ACC112 (cell line): ENCODE measurements at regions not wholly inside any gene's neighbourhood (a gene's known extent, or its start where the extent isn't known, plus 50 kb on each side); places are given as distances from the start of the nearest gene placed in this dataset.

Experiments used
- H2AFZ ChIP-seq: fragments of 200-600 bp; sonication (generic); one replicate; pipeline ENCODE4 v1.6.0; 2017; ENCODE audit warnings: antibody characterized with exemption, low read length; ENCODE audit not compliant: unreplicated experiment
- H3K27ac ChIP-seq: fragments of 200-600 bp; sonication (generic); 2 replicates; pipeline ENCODE4 v1.5.1; 2014; ENCODE audit warnings: low read depth, mild to moderate bottlenecking, antibody characterized with exemption, low read length, moderate library complexity
- H3K27me3 ChIP-seq: fragments of 200-600 bp; sonication (generic); 2 replicates; pipeline ENCODE4 v1.6.1; 2014; ENCODE audit warnings: mild to moderate bottlenecking, antibody characterized with exemption, low read length, moderate library complexity, mixed read lengths; ENCODE audit not compliant: insufficient read depth
- H3K36me3 ChIP-seq: fragments of 200-600 bp; sonication (generic); 2 replicates; pipeline ENCODE4 v1.6.1; 2016; ENCODE audit warnings: mild to moderate bottlenecking, antibody characterized with exemption, low read length, moderate library complexity, mixed read lengths; ENCODE audit not compliant: insufficient read depth
- H3K4me1 ChIP-seq: fragments of 200-600 bp; sonication (generic); one replicate; pipeline ENCODE4 v1.6.1; 2016; ENCODE audit warnings: low read length, mixed read lengths; ENCODE audit not compliant: insufficient read depth, unreplicated experiment, control insufficient read depth
- H3K4me3 ChIP-seq: fragments of 200-600 bp; sonication (generic); 2 replicates; pipeline ENCODE4 v1.5.1; 2014; ENCODE audit warnings: mild to moderate bottlenecking, low read depth, low read length
- H3K79me2 ChIP-seq: fragments of 200-600 bp; sonication (generic); one replicate; pipeline ENCODE4 v1.6.0; 2016; ENCODE audit warnings: low read length; ENCODE audit not compliant: control insufficient read depth, unreplicated experiment, insufficient read depth

DNA sequence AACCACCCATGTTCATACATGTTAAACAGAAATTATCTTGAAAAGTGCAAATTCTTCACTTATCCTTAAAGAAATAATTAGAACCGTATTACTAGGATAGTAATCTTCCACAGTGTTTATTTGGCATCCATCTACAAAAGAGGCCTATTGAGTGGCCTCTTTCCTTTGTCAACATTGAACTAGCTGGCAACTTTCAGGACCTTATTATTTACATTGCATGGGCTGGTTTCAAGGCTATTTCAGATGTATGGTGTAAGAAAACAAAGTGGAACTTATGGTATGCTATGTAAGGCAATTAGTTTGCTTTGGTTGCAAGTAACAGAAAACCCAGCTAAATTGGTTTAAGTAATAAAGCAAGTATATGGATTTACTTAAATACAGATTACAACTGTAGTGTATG, 324.6 kb downstream of the RBM43 start:
- Histone ChIP-seq H2AFZ (no peak overlapping the region), H3K27me3 (no peaks in the 10 kb centered on the region), H3K4me1 (no peaks in the 10 kb centered on the region), H3K36me3 (no peaks in the 10 kb centered on the region), H3K27ac (no peak overlapping the region), H3K4me3 (no peak overlapping the region), H3K79me2 (no peaks in the 10 kb centered on the region)

DNA sequence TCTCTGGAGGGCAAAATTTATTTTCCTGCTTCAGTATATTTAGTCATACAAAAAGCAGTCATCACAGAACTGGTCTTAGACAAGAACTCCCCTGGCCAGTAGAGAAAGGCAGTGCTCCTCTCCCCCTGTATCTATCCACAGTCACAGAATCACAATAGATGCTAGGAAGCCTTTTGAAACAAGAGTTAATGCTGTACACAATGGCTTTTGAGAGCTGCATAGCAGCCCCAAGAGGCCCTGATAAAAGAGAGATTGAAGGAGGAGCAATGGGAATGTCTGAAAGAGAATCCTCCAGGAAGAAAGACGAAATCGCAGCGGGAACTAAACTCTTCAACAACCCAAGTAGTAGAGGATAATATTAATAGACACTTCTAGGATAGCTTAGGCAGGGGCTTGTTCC, 330.2 kb downstream of the RBM43 start:
- no peaks in the 10 kb centered on the region for H3K27me3 ChIP-seq
- no peak overlapping the region for H3K4me3 ChIP-seq
- H2AFZ ChIP-seq: no peak overlapping the region
- no peaks in the 10 kb centered on the region for H3K79me2 ChIP-seq
- H3K36me3 ChIP-seq: no peaks in the 10 kb centered on the region
- H3K4me1 ChIP-seq: no peaks in the 10 kb centered on the region
- no peak overlapping the region for H3K27ac ChIP-seq

DNA sequence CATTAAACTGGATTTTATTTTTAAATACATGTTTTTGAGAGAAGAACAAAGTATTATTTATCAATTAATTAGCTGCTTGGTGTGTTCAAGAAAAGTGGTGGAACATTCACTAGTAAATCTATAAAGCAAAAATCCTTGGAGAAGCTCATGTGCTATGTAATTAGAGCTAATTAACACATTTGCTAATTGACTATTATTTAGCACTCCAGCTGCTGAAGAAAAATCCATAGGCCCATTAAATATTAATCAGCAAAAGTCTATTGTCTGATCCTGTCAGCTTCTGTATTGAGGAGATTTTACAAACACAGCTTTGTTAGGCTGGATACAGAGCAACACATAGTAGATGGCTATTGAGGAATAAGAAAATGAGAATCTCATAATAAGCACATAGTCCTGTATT, 336.1 kb downstream of the RBM43 start:
- Histone ChIP-seq H3K4me1 (no peaks in the 10 kb centered on the region), H2AFZ (no peak overlapping the region), H3K27ac (no peak overlapping the region), H3K36me3 (no peaks in the 10 kb centered on the region), H3K4me3 (no peak overlapping the region), H3K79me2 (no peaks in the 10 kb centered on the region), H3K27me3 (no peaks in the 10 kb centered on the region)

DNA sequence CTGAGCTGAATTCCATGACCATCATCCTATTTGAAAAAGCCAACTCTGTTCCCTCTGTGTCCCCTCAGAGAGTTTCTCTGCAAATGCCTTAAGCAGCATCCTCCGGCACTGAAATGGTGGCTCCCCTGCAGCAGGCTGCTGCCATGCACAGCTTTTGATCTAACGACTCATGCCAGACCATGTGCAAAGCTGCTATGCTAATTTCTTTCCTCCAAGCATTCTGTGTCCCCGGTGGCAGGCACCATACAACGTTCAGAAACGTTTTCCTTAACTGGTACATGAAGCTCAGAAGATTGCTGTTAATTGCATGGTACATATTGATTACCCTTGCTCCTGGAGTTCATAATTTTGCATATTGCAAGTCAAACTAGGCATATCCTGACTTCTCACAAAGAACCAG, 336.8 kb downstream of the RBM43 start:
- no peaks in the 10 kb centered on the region for H3K79me2 ChIP-seq
- H3K27ac ChIP-seq: no peak overlapping the region
- H3K27me3 ChIP-seq: no peaks in the 10 kb centered on the region
- no peaks in the 10 kb centered on the region for H3K36me3 ChIP-seq
- H2AFZ ChIP-seq: no peak overlapping the region
- no peak overlapping the region for H3K4me3 ChIP-seq
- H3K4me1 ChIP-seq: no peaks in the 10 kb centered on the region

DNA sequence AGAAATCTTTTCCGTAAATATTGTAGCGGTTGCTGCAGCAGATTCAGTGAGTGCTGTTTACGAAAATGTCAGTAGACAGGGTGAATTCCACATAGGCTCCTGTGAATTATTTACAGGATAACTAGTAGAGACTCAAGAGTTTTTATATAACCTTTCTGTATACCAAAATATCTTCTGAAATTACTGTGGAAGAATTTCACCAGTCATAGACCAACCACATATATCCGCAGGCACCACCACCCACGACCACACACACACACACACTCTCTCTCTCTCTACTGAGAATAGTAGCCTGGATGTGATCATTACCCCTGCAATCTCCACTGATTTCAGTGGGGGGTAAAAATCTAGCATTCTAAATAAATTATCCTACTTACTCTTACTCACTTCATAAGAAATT, 341.8 kb downstream of the RBM43 start:
- no peaks in the 10 kb centered on the region for H3K36me3 ChIP-seq
- no peaks in the 10 kb centered on the region for H3K79me2 ChIP-seq
- H3K27ac ChIP-seq: no peak overlapping the region
- H2AFZ ChIP-seq: no peak overlapping the region
- no peaks in the 10 kb centered on the region for H3K27me3 ChIP-seq
- no peaks in the 10 kb centered on the region for H3K4me1 ChIP-seq
- H3K4me3 ChIP-seq: no peak overlapping the region

DNA sequence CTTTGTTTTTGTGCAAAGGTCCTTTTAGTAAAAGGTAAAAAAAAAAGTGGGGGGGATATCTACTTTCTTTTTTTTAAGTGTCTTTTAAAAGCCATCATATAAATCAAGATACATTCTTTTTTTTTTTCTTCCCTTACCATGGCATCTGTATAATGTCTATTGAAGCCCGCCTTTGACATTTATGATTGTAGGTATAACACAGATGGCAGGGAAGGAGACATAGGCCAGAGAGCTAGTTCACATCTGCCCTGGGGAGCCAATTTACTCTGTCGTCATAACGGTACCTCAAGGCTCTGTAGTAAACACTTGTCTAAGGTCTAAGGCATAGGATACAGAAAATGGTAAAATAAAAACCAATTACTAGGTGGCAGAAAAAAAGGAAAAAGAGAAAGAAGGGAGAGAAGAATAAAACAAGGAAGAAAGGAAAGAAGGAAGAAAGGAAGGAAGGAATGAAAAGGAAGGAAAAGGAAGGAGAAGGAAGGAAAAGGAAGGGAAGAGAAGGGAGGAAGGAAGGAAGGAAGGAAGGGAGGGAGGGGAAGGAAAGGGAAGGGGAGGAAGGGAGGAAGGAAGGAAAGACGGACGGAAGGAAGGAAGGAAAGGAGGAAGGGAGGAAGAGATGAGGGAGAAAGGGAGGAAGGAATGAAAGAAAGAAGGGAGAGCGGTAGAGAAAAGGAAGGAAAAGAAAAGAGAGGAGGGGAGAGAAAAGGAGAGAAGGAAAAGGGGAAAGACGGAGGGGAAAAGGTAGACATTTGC, 343.5 kb downstream of the RBM43 start:
- Histone ChIP-seq H2AFZ (no peak overlapping the region), H3K4me1 (no peaks in the 10 kb centered on the region), H3K27ac (no peak overlapping the region), H3K79me2 (no peaks in the 10 kb centered on the region), H3K36me3 (no peaks in the 10 kb centered on the region), H3K27me3 (no peaks in the 10 kb centered on the region), H3K4me3 (no peak overlapping the region)

DNA sequence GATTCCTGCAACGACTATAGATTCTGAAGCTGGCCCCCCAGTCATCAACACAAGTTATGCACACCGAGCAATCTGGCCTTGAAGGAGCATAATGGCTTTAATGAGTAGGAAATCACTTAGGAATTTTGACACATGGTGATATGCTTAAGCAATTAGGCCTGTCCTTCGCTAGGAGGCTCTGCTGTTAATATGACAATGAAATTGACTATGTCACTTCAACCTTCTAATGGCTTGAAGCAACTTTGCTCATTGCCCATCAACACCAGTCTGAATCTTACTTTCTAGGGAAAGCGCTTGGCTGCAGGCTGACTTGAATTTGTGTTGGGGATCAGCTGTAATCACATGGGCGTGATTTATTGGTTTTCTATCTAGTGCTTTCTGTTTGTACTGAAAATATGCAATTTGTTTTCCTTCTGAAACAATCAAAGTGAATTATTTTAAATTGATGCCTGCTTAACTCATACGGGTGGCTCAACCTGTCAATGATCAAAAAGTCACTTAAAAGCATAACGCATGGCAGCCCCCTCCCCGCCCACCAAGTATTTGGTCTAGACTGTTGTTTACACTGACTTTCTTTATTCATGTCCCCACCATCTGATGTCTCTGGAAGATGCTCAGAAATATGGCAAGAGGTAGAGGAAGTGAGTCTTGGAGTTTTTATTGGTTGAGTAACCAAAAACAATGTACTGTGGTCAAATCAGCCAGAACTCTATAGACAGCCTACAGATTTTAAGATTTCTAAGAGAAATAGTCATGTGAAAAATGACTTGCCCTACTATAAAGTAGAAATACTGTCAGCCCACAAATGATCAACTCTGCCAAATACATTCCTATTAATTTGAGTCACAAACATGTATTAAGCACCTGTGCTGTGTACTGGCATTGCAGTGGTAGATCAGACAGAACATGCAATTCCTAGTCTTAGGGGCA, 344.9 kb downstream of the RBM43 start:
- Histone ChIP-seq H2AFZ (no peak overlapping the region), H3K79me2 (no peaks in the 10 kb centered on the region), H3K4me3 (no peak overlapping the region), H3K36me3 (no peaks in the 10 kb centered on the region), H3K27me3 (no peaks in the 10 kb centered on the region), H3K27ac (no peak overlapping the region), H3K4me1 (peaks cover 4% of the 10 kb centered on the region)

DNA sequence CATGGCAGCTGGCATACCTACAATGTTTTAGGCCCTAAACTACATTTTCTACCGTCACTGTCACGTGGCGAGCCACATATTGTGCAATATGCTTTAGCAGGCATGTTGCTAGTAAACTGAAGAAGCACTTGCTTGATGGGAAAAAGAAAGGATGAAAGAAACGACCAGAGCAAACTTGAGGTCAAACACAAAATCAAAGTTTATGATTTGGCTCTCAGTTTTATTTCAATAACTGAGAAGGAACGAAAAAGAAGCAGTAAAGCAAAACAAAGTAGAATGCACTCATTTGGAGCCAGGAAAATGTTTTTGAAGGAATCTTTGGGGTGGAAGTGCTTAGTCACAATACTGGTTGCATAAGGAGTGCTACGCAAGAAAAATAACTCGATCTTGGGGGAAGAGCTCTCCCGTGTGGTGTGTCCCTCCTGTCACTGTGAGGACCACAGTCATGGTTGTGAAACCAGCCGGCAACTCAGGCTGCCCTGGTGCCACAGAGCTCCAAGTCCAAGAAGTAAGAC, 349.8 kb downstream of the RBM43 start:
- Histone ChIP-seq H3K4me3 (peak overlapping the region; percentile 19), H3K27ac (peak overlapping the region; percentile 81), H3K36me3 (no peaks in the 10 kb centered on the region), H3K27me3 (no peaks in the 10 kb centered on the region), H3K4me1 (peaks cover 10% of the 10 kb centered on the region), H3K79me2 (no peaks in the 10 kb centered on the region), H2AFZ (peak overlapping the region; percentile 40)

DNA sequence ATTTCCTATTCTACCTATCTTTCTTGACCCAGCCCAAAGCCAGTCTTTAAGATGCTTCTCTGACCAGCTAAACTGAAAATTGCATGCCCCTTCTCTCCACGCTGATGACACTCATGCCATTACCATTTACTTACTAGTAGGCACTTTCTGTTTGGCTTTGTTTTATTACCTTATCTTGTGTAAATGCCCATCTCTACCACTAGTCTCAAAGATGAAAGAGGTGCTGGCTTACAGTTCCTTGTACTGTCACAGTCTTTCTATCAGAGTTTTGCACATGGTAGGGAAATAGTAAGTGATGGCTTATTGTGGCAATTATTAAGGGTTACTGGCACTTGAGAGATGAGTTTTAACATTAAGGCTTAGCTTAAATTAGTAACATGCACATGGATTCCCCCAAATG, 352.1 kb downstream of the RBM43 start:
- H3K4me3 ChIP-seq: no peak overlapping the region
- H3K27me3 ChIP-seq: no peaks in the 10 kb centered on the region
- H3K79me2 ChIP-seq: no peaks in the 10 kb centered on the region
- no peaks in the 10 kb centered on the region for H3K36me3 ChIP-seq
- H2AFZ ChIP-seq: no peak overlapping the region
- no peak overlapping the region for H3K27ac ChIP-seq
- peaks cover 10% of the 10 kb centered on the region for H3K4me1 ChIP-seq

DNA sequence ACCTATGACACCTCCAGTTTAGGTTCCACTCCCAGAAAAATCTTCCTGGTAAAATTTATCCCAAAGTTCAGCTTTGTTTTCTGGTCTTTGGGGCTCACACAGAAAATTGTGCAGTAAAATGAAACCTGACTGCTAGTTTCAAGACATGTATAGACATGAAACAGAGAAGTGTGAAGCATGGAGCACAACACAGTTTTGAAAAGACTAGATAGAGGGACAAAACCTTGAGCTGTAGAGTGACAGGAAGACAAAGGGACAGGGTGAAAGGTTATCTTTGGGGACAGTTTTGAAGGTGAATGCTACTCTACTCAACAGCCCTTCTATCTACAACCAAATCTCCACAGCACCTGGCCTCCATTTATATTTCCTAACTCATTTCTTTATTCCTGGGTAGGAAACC, 352.6 kb downstream of the RBM43 start:
- Histone ChIP-seq H3K79me2 (no peaks in the 10 kb centered on the region), H2AFZ (no peak overlapping the region), H3K27ac (no peak overlapping the region), H3K36me3 (no peaks in the 10 kb centered on the region), H3K4me1 (peaks cover 10% of the 10 kb centered on the region), H3K27me3 (no peaks in the 10 kb centered on the region), H3K4me3 (no peak overlapping the region)
